ENCODE measurements at regions not wholly inside any gene's neighbourhood (a gene's known extent, or its start where the extent isn't known, plus 50 kb on each side); places are given as distances from the start of the nearest gene placed in this dataset.

DNA sequence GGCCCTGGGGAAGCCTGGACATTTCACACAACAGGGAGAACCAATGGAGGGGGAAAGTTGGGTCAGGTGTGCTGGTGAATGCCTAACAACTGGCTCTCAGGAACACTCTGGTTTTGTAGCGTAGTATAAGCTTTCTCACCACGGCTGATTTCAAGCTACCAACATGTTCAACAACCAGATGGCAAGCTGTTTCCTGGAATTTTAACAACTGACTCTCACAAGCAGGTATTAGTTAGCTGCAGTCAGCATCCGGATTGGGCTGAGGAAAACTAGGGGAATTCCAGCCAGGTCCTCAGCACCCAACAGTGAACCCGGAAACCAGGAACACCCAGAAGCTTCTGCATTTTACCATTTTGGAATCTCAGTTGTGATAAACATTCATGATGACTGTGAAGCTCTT lies 162.3 kb upstream of the CAMK1G start:
- DNase-seq = no peak

DNA sequence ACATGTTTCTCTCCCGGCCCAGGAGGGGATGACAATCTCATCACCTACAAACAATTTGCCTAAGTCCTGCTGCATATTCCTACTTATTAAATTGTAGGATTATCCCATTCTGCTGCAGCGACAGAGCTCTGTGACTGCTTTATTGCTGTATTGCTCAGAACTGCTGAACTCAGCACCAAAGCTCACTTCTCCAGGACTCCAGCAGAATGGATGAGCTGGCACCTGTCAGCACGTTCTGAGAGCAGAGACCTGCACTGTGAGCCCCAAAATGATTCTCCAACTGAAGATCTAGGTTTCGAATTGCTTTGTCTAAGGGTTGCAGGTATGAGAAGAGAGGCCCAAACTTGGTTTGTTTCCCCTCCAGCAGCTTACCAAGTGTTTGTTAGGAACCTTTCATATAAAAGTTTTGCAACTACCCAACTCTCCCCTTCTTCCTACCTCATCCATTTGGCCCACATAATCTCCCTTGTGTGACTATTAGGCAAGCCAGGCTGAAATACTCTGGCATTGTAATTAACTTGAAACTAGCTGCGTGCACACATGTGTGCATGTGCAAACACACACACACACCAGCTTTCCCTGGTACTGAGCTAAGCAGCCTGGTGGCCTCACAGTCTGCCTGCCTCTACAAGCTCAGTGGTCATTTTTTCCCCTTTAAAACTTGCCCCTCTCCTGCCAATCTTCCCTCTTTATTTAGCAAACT lies 161.4 kb upstream of the CAMK1G start:
- no peak for DNase-seq

DNA sequence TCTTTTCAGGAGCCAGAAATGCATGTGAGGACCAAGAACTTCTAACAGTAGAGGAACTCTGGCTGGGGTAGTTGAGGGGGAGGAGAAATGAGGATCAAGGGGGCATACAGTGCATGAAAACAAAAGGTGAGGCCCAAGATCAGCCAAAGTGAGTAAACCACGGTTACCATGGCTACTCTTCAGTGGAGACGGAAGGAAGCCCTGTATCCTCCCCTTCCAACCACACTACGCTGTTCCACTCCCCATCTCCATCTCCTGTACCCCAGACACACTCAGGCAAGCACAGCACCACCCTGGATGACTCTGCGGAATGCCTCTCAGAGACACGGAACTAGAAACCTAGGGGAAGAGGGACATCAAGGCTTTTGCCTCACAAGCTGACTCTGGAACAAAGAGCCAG lies 157.6 kb upstream of the CAMK1G start:
- no peak for DNase-seq

DNA sequence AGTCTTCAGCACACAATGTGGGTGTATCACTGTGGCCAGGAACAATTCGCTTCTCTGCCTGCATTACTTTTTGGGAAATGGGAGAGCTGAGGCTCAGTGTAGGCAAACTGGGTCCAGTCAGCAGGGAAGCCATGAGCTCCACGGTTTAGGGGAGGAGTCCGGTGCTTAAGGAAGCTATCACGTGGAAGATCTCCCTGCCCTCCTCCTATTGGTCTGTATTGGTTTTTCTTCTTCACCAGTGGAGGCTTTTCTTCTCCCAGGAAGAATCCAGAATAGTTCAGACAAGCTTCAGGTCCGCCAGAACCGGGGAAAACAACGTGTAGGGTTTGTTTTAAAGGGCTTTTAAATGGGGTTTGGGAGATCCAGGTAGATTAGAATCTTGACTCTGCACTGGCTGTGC lies 156.2 kb upstream of the CAMK1G start:
- DNase-seq = no peak

DNA sequence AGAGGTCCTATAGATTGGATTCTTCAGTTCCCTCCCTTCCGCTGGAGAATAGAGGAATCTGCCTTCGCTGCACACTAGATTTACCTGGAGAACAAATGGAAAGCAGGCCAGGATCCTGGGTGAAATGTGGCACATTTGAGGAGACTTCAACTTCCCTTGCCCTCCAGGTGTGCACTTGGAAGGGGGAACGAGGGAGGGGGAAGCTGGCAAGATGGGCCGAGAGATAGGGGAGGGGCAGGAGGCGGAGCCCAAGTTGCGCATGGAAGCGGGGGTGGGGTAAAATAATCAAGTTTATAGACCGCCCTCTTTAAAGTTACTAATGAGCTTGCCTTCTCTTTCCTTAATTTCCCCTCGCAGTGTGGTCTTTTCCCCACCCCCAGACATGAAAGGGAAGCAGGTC lies 155.7 kb upstream of the CAMK1G start:
- no peak for DNase-seq

DNA sequence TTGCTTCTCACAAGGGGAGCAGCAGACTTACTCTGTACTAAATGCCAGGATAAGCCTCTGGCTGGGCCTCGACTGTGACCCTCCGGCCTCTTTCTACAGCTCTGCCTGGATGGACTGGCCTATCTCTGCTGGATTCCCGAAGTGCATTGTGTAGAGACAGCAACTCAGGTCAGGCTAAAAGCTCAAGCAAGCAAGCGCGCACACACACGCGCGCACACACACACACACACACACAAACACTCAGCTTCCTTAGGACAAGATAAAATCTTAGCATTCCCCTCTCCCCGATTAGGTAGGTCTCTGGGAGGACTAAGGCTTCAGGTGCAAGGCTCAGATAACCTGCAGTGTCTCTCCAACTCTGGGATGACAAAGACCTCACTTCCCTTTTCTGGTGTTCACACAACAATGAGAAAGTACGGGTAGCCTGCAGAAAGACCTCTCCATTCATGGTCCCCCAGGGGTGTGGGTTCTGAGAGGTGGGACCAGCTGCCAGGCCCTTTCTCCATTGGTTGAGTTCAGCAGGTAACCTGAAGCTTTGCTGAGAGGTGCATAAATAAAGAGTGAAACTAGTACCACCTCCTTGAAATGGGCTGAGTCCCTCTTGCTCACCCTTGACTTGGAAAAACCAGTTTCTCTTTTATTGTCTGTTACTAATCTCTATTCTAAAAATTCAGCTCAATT lies 155.1 kb upstream of the CAMK1G start:
- DNase-seq = no peak

DNA sequence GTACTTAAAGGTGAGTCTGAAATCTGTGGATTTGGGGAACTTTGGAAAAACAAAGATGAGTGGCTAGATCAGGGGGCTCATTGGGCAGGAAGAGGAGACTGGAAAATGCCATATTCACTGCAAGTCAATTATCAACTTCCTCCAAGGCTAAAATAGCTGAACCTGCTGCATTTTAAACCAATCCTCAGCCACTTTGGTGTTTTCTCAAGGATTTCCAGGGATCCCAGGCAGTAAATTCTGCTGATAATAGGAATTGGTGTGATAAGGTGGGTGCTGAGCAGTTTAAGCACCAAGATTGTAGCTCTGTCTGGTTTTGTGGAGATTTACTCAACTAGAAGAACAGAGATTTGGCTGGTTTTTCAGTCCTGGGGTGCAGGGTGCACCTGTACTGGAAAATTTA lies 153.9 kb upstream of the CAMK1G start:
- DNase-seq = no peak

DNA sequence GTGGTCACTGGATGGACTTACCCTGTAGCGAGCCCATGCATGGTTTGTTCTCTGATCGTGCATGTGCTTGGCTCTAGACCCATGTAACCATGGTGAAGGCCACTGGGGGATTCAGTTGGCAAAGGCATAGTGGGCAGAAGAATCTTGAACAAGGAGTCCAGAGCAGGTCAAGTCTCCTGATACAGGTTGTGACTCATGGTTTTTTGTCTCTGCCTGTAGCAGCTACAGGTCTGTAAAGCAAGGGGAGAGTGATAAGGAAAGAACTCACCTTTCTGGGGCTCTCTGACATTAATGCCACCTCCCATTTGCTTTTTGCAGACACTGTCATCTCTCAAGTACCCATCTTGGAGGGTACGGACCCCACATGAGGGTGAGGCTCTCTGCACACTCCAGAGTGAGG lies 153.4 kb upstream of the CAMK1G start:
- no peak for DNase-seq

DNA sequence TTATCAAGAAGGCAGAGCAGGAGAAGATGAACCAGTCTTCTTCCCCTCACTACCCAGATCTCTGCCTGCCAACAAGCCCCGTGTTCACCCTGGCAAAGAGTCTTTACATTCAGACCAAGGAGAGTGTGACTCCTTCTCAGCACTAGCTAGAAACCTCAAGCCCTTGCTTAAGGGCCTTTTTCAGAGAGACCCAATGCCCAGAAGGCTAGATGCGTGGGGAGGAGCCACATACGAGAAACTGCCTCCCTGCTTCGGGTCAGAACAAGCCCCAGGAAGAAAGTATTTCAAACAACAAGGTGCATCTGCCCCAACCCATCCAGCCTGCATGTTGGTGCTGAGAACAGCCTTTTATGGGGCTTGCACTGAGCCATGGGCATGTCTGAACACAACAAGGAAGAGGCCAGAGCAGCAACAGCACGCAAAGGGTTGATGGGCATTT lies 152.7 kb upstream of the CAMK1G start:
- no peak for DNase-seq

DNA sequence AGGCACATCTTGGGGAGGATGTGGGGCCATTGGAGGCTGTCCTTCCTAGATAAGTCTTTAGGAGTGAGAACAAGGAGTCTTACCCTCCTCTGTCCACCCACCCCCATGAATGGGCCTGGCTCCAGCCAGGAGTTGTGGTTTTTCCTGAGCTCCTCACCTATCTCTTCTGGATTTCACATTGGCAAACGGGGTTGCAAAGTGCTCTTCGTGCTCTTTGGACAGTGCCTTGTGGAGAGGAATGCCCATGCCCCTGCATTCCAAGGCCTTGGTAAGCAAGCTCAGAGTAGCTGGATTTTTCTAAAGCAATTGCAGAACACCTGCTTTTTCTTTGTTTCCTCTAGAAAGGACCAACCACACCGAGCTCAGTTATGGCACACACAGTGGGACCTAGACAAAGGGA lies 152.1 kb upstream of the CAMK1G start:
- no peak for DNase-seq

DNA sequence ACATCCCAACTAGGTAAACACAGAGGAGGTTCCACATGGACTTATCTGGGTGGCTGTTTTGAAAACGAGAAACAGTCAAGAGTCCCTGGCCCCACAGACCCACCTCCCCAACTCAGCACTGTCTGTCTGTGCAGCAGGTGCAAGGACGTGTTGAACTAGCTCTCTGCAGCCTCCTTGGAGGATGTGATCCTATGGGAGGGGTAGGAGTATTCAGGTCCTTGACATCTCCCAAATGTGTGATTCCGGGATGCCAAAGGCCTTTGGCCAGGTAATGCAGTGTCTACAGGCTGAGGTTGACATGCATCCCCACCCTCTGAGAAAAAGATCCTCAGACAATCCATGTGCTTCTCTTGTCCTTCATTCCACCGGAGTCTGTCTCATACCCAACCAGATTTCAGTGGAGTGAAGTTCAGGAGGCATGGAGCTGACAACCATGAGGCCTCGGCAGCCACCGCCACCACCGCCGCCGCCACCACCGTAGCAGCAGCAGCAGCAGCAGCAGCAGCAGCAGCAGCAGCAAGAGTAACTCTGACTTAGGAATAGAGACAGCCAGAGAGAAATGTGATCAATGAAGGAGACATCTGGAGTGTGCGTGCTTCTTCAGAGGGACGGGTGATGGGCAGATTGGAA lies 151.6 kb upstream of the CAMK1G start:
- no peak for DNase-seq

DNA sequence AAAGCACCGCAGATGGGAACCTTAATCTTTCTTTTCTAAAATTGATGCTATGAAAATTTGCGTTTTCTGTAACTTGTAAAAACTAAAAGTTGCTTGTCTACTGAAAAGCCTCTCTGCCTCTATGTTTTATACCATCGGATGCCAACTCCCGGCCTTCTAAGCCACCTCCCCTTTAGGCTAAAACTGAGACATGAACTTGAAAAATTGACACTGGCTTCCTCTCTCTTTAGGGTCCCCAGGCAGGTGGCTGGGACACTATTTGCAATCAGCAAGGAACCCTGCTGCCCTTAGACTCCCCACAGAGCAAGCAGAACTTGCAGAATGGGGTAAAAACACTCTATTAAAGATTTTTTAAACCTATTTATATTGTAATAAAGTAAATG lies 151.1 kb upstream of the CAMK1G start:
- DNase-seq = no peak

DNA sequence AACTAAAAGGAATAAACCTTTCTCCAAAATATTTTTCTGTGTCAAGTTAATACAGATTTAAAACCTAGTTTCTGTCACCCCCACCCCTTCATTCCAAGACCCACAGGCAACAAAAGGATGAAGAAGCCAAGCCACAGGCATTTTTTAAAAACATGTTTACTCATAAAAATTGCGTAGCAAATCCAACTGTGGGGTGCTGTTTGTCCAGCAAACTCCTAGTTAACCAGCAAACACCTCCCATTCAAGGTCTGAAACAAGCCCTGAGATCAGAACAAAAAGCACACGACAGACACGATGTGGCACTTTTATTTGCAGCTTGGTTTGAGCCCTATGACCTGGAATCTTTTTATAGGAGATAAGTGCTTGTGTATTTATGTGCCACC lies 149.9 kb upstream of the CAMK1G start:
- DNase-seq = no peak

DNA sequence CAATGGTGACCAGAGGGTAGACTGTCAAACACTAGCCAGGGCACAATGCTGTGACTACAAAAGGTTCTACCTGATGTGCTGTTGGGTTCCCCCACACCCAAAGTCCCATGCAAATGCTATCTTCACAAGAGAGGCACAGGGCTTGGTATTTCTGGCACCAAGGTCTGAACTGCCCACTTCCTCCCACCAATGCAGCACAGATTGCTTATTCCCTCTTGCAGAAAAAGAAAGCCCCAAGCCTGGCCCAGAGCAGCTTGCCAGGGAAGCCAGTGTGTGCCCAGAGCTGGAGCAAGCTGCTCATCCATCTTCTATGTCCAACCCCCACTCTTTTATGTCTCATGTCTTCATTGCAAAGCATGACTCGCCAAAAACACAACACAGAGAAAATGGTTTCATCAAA lies 149.4 kb upstream of the CAMK1G start:
- no peak for DNase-seq

DNA sequence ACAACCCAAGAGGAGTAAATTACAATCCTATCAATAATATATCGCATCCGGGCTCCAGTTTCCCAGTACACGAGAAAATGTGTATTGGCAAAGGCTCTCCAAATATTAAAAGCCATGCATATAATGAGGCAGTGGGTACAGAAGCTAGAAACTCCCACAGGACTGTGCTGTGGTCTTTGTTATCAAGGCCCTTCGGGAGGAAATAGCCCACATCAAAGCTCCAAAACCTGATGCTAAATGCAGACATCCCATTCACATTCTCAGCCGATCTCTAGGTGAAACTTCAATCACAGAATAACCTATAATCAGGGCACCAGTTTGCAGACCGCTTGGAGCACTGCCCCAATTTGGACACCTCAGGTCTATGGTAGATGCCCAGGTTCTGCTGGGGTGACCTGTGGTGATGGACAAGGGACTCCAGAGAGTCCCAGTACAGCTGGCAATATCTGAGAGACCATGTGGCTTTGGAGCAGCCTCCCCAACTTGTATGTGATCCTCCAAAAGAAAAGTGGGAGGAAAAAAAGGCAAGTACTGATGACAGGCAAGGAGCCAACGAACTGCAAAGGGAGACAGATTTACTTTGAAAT lies 148.8 kb upstream of the CAMK1G start:
- DNase-seq = no peak

DNA sequence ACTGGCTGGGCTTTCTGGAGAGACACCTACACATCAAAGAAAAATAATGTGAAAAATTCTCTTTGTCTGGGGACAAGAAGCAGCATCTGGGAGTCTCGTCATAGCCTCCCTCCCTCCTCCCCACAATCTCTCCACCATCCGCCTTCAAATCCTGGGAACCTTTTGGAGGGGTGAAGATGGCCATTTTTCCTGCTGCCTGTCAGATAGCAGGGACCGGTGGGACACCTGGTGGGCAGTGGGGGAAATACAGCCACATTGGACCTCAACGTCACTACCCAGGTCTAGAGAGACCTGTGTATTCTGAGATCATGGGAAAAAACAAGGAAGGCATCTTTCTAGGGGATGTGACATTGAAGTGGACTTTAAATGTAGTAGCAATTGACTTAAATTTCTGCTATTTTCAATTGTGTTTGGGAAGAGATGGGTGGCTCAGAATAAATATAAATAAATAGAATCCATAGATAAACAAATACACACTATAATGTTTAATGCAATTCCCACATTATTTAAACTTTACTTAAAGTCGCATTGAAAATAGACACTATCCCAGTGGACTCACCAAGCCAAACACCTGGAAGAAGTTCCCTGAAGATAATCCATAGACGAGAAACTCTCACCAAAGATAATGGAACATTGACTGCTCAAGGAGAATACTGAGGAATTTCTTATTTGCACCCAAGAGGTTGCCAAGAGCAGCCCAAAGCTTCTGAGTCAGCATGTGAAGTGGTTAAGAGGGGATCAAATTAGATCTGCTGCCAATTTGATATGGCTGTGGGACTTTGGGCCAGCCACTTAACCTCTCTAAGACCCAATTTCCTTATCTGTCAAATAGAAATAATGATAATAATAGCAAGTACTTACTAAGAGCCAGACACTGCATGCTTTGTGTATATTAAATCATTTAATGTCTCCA lies 147.6 kb upstream of the CAMK1G start:
- DNase-seq = peak in 1 of 2 experiments; percentile 34

DNA sequence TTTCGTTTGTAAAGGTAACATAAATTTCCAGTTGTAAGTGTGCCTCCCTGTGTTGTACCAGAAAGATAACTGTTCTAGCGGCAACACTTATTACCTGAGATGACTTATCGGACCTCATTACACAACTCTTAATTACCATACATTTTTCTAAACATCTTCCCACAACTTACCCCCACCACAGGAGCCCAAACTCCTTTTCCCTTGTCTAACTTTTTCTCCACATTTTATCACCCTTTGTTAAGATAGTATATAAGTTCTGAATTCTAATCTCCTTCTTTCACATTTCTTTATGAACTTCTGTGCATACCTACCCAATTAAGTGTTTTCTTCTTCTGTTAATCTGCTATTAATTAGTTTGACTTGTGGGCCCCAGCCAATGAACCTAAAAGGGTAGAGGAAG lies 143.7 kb upstream of the CAMK1G start:
- DNase-seq = no peak

DNA sequence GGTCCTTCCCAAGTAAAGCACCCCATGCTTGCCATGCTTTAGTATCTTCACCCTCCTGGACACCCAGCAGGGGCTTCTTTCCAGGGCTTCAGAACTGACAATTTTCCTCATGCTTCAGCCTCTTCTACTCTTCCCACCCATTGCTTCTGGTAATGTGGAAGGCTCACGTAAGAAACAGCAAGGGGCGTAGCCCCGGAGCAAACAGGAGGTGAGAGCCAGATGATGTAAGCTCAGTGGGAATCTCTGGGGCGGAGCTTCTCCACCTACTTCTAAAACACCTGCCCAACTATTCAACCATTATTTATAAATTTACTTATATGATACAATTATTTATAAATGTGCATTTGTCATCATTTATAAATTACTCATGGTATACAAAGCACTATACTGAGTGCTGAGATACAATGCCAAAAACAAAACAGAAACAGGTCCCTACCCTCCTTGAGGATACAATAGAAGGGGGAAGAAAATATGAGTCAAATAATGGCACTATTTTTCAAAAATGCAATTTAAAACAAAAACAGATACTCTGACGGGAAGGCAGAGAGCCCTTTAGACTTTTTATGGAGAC lies 140.1 kb upstream of the CAMK1G start:
- no peak for DNase-seq

DNA sequence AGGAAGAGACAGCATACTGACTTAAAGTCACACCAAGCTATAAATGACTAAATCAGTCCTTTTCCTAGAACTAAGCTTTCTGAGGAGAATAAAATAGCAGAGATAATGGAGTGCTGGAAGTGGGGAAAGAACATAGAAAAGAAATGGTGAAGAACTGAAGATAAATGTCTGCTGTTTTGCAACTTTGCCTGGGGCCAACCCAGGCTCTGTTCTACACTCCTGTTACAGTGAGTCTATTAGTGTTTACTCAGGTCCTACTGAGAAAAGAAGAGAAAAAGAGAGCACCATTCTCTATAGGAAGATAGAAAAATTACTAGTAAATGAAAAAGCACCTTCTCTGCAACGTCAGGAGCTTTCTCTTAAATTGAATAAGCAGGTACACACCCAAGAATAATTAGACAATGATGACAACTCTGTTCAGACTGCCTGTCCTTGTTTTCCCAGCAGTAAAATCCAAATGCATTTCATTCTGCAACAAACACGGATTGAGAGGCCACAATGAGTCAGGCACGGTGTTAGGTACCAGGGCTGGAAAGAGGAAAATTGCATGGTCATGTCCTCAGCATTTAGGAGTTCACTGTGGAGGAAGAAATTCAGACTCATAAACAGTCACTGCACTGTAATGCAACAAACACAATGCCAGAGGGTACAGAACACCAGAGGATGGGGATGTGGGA lies 139.4 kb upstream of the CAMK1G start:
- no peak for DNase-seq

DNA sequence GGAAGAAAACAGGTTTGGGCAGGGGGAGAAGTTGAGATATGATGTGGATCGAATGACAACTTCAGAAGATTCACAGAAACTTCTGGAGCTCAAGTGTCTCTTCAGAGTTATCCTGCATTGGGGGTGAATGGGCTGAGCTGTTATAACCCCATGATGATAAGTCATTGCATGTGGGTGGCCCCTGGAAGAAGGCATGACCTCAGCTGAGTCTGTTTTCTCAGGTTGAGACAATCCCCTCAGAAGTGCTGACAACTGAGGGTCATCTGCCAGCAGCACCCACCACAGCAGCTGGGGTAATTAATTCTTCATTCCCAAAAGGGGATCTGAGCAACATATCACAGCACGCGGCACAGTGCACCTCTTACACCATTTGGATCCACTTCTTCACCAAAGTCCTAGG lies 138.6 kb upstream of the CAMK1G start:
- no peak for DNase-seq

DNA sequence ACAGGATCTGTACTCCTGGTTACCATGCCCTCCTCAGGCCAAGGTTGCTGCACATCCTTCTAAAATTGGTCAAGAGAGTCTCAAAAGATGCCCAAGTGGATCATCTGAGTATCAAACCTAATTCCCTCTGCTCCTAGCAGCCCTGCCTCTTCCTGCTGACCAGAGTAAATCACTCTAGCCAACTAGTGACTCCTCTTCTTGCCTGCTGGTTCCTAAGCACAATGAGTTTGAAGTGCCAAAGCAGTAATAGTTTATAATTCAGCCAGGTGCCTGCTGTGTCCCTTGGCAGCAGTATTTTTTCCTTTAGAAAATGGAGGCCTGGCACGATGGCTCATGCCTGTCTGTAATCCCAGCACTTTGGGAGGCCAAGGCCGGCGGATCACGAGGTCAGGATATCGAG lies 137.9 kb upstream of the CAMK1G start:
- no peak for DNase-seq

DNA sequence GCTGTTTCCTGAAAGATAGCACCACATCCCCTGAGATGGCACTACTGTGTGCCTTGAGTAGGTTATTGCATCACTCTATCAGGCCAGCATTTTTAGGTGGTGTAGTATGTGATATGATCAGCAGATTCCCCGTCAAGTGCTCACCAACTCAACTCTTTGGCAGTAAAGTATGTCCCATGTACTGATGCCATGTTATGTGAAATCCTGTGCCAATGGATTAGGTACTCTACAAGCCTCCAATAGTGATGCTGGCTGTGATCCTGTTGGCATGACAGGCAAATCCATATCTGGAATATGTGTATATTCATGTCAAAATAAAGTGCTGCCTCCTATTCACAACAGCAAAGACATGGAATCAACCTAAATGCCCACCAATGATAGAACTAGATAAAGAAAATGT lies 137.2 kb upstream of the CAMK1G start:
- DNase-seq = no peak
